Mesodermal cell (in vitro differentiated cells): ENCODE measurements at regions not wholly inside any gene's neighbourhood (a gene's known extent, or its start where the extent isn't known, plus 50 kb on each side); places are given as distances from the start of the nearest gene placed in this dataset.
"Not testable (repeated sequence)": the region's sequence is repeated elsewhere in the genome, so short reads cannot be mapped to it uniquely, and the experiment has no call there.

Experiments used
- H3K27ac ChIP-seq: 2 replicates; pipeline ENCODE4 v1.7.0; 2013; ENCODE audit warnings: mild to moderate bottlenecking, low read depth, low read length, moderate library complexity; ENCODE audit not compliant: severe bottlenecking
- H3K36me3 ChIP-seq: 2 replicates; pipeline ENCODE4 v1.7.1; 2013; ENCODE audit warnings: mild to moderate bottlenecking, low read length, moderate library complexity; ENCODE audit not compliant: control insufficient read depth, insufficient read depth
- H3K4me1 ChIP-seq: one replicate; pipeline ENCODE4 v1.7.1; 2013; ENCODE audit warnings: mild to moderate bottlenecking, low read length; ENCODE audit not compliant: insufficient read depth, control insufficient read depth, poor library complexity, severe bottlenecking
- H3K4me3 ChIP-seq: 2 replicates; pipeline ENCODE4 v1.7.0; 2013; ENCODE audit warnings: low read length, control low read depth, mild to moderate bottlenecking; ENCODE audit not compliant: insufficient read depth, poor library complexity, severe bottlenecking; ENCODE audit errors: extremely low read depth
- H3K9me3 ChIP-seq: 2 replicates; pipeline ENCODE4 v1.7.1; 2013; ENCODE audit warnings: mild to moderate bottlenecking, low read length, moderate library complexity; ENCODE audit not compliant: control insufficient read depth
- WGBS, 2 experiments: methylation state at CpG; one replicate each; pipeline ENCODE4 v1.1.5; 2013; ENCODE audit warnings: missing lambda C conversion rate in 2 of 2; ENCODE audit not compliant: insufficient coverage in 2 of 2; 5-methylcytosine and 5-hydroxymethylcytosine counted together

DNA sequence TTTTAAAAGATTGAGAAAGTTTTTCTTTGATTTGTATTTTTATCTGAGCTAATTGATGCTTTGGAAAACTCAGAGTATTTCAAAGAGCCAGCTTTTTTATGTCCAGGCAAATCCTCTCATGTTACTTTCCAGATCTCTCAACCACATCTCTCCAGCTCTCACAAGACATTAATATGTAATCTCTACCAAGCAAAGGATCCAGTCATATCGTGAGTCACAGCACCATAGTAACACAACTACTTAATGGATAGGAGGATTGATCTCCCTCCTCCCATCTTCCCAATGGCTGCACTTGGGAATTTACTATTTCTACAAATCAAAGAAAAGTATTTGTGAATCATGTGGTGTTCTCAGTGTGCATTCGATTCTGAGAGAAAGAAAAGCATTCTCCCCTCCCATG, 63.3 kb downstream of the POU4F1 start:
- no CpG with 5 or more reads among the region's 2 CpGs for WGBS, 2 experiments
- Histone ChIP-seq H3K4me1 (no peaks in the 10 kb centered on the region), H3K4me3 (no peak overlapping the region), H3K9me3 (no peaks in the 10 kb centered on the region), H3K36me3 (no peaks in the 10 kb centered on the region), H3K27ac (no peak overlapping the region)

DNA sequence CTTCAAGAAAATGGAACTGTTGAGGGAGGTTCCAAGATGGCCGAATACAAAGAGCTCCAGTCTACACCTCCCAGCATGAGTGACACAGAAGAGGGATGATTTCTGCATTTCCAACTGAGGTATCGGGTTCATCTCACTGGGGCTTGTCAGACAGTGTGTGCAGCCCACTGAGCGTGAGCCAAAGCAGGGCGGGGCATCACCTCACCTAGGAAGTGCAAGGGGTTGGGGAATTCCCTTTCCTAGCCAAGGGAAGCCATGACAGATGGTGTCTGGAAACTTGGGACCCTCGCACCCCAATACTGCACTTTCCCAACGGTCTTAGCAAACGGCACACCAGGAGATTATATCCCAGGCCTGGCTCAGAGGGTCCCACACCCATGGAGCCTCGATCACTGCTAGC, 77.3 kb downstream of the POU4F1 start:
- H3K4me1 ChIP-seq, H3K36me3 ChIP-seq, H3K4me3 ChIP-seq, H3K27ac ChIP-seq, H3K9me3 ChIP-seq: not testable (repeated sequence)
- 89 to 97% methylated on average over 6 to 8 of the region's 8 CpGs for WGBS, 2 experiments

DNA sequence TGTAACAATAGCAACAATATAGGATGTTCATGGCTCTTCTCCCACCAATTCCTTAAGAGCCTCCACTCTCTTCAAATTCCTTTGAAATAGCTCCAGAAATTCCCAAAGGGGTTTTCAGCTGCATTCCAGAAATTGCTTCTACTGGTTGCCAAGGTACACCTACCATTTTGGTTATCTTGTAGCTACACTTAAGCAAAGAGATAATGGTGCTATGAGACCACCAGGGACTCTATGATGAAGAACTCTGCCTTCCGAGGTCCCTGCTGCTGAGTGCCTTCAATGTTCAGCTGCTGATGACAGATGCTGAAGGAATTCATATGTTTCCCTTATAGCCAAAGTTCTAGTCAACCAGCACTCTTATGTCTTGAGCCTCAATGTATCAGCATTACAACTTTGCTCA, 78.4 kb downstream of the POU4F1 start:
- no peak overlapping the region for H3K27ac ChIP-seq
- no peak overlapping the region for H3K4me3 ChIP-seq
- peaks cover 6% of the 10 kb centered on the region for H3K4me1 ChIP-seq
- WGBS, 2 experiments, result 80% methylated on average over 1 of the region's 1 CpG
- H3K9me3 ChIP-seq, result peaks cover 4% of the 10 kb centered on the region
- H3K36me3 ChIP-seq, result no peaks in the 10 kb centered on the region

DNA sequence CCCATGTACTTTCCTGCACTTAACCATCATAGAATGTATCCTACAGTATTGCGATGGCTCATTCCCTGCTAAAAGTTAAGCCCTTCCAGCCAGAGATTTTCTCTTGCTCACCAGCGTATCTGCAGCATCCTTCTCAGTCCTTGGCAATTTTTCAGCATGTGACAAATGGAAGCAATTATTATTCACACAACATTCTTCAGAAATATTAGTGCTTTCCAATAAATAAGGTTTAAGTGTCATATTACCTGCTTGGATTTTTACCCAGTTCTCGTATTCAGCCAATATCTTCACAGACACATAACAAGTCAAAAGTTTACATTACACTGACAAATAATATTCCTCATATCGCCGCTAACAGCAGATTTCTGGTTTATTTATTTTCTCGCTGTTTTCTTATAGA, 82.3 kb downstream of the POU4F1 start:
- Histone ChIP-seq H3K4me1 (peaks cover 6% of the 10 kb centered on the region), H3K27ac (no peak overlapping the region), H3K9me3 (peaks cover 4% of the 10 kb centered on the region), H3K36me3 (no peaks in the 10 kb centered on the region), H3K4me3 (no peak overlapping the region)
- WGBS, 2 experiments, result 85 to 100% methylated on average over 3 to 5 of the region's 6 CpGs

DNA sequence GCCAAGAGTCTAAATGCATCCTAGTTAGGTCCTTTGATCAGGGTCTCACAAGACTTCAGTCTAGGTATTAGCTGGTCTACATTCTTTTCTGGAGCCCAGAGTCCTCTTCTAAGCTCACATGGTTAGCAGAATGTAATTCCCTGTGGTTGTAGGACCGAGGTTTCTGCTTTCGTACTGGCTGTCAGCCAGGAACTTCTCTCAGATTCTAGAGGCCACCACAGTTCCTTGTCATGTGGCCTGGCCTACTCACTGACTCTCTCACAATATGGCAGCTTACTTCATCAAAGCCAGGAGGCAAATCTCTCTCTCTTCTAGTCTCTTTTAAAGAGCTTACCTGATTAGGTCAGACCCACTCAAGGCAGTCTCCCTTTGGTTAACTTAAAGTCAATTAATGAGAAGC, 82.9 kb downstream of the POU4F1 start:
- WGBS, 2 experiments, result 69 to 94% methylated on average over 2 of the region's 2 CpGs
- Histone ChIP-seq H3K4me1 (peaks cover 6% of the 10 kb centered on the region), H3K4me3 (no peak overlapping the region), H3K27ac (no peak overlapping the region), H3K9me3 (no peaks in the 10 kb centered on the region), H3K36me3 (no peaks in the 10 kb centered on the region)

DNA sequence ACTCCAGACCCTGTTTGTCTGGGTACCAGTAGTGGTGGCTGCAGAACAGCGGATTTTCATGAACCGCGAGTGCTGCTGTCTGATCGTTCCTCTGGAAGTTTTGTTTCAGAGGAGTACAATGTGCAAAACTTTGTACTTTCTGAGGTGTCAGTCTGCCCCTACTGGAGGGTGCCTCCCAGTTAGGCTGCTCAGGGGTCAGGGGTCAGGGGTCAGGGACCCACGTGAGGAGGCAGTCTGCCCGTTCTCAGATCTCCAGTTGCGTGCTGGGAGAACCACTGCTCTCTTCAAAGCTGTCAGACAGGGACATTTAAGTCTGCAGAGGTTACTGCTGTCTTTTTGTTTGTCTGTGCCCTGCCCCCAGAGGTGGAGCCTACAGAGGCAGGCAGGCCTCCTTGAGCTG, 84.9 kb downstream of the POU4F1 start:
- not testable (repeated sequence) for H3K4me1 ChIP-seq, H3K27ac ChIP-seq, H3K4me3 ChIP-seq, H3K36me3 ChIP-seq, H3K9me3 ChIP-seq
- 79 to 84% methylated on average over 4 to 5 of the region's 7 CpGs for WGBS, 2 experiments

DNA sequence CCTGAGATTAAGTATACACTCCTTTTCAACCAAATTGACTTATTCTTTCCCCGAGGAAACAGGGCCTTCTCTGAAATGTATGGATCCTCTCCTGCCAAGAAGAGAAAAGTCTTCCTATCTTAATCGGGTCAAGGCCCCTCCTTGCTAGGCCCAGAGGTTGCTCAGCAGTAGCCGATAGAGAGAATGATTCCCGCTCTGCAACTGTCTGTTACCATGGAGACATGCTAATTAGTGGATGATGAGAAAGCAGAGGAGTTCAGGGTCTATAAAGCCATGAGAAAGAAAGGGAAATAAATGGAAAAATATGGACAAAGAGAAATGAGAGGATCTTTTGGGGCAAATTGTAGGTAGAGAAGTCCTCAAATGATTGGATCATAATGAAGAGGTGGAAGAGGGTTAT, 103.5 kb downstream of the POU4F1 start:
- Histone ChIP-seq H3K4me3 (no peak overlapping the region), H3K9me3 (no peaks in the 10 kb centered on the region), H3K36me3 (no peaks in the 10 kb centered on the region), H3K4me1 (no peaks in the 10 kb centered on the region), H3K27ac (no peak overlapping the region)
- WGBS, 2 experiments, result 63 to 70% methylated on average over 3 to 4 of the region's 4 CpGs

DNA sequence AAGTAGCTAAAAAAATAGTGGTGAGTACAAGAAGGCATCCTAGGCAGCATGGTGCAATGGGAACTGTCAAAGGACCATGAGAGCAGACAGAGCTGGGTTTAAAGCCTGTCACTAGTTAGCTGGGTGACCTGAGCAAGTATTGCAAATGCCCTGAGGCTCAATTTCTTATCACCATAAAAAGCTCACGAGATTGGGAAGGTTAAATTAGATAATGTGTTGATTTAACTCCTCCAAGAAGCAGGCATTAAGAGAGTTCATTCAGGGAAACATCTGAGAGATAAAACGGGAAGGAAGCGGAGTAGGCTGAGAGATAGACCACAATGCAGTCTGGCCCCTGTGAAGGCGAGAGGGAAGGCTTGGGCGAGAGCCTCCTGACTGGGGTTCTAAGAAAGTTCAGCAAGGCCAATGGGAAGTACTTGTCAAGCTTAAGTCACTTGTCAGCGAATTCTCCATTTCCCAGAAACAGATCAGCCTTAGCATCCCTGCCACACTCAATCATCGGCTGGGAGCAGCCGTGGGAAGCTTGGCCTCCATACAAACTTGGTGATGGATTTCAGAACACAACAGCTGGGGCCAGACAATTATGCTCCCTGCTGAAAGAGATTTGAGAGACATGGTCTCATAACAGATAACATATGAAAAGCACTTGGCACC, 105.5 kb downstream of the POU4F1 start:
- 84 to 86% methylated on average over 5 to 7 of the region's 8 CpGs for WGBS, 2 experiments
- Histone ChIP-seq H3K4me3 (no peak overlapping the region), H3K4me1 (no peaks in the 10 kb centered on the region), H3K36me3 (no peaks in the 10 kb centered on the region), H3K9me3 (no peaks in the 10 kb centered on the region), H3K27ac (no peak overlapping the region)

DNA sequence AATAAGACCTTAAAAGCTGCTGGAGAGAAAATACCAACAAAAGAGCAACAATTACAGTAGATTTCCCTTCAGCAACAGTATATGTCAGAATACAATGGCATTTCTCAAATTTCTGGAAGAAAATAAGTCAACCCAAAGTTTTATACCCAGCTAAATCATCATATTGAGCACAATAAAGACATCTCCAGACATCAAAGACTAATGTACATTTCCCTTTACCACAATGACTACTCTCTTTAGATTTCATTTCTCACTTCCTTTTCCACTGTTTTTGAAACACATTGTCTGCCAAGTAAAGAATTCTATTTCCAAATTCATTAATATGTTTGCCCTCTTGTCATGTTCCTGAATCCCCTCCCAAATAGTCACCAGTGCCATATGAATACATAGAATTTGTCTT, 111.4 kb downstream of the POU4F1 start:
- Histone ChIP-seq H3K4me3 (no peak overlapping the region), H3K36me3 (no peaks in the 10 kb centered on the region), H3K4me1 (no peaks in the 10 kb centered on the region), H3K27ac (no peak overlapping the region), H3K9me3 (no peaks in the 10 kb centered on the region)

DNA sequence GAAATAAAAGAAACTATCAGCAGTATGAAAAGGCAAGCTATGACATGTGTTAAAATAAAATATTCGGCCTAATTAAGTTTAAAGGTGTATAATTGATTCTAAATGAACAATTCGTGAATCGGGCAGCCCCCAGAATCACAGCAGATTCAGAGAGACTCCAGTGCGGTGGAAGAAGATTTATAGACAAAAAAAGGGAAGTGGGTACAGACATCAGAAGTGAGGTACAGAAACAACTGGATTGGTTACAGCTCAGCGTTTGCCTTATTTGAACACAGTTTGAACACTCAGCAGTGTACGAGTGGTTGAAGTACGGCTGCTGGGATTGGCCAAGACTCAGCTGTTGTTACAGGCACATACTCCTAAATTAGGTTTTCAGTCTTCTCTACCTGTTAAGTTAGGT, 113.1 kb downstream of the POU4F1 start:
- 92 to 95% methylated on average over 7 of the region's 7 CpGs for WGBS, 2 experiments
- not testable (repeated sequence) for H3K4me1 ChIP-seq, H3K9me3 ChIP-seq, H3K27ac ChIP-seq, H3K4me3 ChIP-seq, H3K36me3 ChIP-seq

DNA sequence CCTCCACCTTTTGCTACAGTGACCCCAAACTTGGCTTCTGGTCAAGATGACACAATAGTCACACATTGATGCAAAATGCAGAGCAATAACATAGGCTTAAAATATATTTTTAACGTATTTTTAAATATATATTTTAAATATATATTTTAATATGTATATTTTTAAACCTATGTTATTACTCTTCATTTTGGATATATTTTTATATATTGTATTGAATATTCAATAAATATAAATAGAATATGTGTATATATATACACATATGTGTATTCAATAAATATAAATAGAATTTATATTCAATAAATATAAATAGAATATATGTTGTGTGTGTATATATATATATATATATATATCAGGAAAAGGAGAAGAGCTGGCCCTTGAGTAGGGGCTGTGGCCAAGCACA, 115.6 kb downstream of the POU4F1 start:
- H3K4me3 ChIP-seq, result no peak overlapping the region
- no peaks in the 10 kb centered on the region for H3K9me3 ChIP-seq
- H3K4me1 ChIP-seq, result no peaks in the 10 kb centered on the region
- no peaks in the 10 kb centered on the region for H3K36me3 ChIP-seq
- no CpG with 5 or more reads among the region's 1 CpG for WGBS, 2 experiments
- H3K27ac ChIP-seq, result no peak overlapping the region
